NT2/D1 (cell line): ENCODE measurements at regions not wholly inside any gene's neighbourhood (a gene's known extent, or its start where the extent isn't known, plus 50 kb on each side); places are given as distances from the start of the nearest gene placed in this dataset.

Experiments
- YY1 ChIP-seq: IDR thresholded peaks from 2 replicates; pipeline ENCODE4 v1.6.1; 2011; ENCODE audit not compliant: insufficient read length, insufficient read depth
- ZNF274 ChIP-seq: IDR thresholded peaks from 2 replicates; pipeline ENCODE4 v1.6.1; 2011; ENCODE audit warnings: mild to moderate bottlenecking, low read depth, low read length

GRCh38 chr12:42725809-42726208 is 136.3 kb upstream of the PRICKLE1 start:
- TF ChIP-seq YY1 = no peak
- no peak for TF ChIP-seq ZNF274
